ENCODE measurements at regions not wholly inside any gene's neighbourhood (a gene's known extent, or its start where the extent isn't known, plus 50 kb on each side); places are given as distances from the start of the nearest gene placed in this dataset.

GRCh38 chr5:28729067-28729466 is 1690.7 kb upstream of the CDH9 start:
- H2AFZ ChIP-seq (ENCODE audit: low read depth), result no peak overlapping the region
- no peaks in the 10 kb centered on the region for H3K4me1 ChIP-seq (ENCODE audit: low read depth, poor library complexity, severe bottlenecking)
- no peaks in the 10 kb centered on the region for H3K27me3 ChIP-seq (ENCODE audit: insufficient read depth, low read depth)
- H3K79me2 ChIP-seq (ENCODE audit: insufficient read depth, low read depth), result no peaks in the 10 kb centered on the region
- TF ChIP-seq, protein P1, sequence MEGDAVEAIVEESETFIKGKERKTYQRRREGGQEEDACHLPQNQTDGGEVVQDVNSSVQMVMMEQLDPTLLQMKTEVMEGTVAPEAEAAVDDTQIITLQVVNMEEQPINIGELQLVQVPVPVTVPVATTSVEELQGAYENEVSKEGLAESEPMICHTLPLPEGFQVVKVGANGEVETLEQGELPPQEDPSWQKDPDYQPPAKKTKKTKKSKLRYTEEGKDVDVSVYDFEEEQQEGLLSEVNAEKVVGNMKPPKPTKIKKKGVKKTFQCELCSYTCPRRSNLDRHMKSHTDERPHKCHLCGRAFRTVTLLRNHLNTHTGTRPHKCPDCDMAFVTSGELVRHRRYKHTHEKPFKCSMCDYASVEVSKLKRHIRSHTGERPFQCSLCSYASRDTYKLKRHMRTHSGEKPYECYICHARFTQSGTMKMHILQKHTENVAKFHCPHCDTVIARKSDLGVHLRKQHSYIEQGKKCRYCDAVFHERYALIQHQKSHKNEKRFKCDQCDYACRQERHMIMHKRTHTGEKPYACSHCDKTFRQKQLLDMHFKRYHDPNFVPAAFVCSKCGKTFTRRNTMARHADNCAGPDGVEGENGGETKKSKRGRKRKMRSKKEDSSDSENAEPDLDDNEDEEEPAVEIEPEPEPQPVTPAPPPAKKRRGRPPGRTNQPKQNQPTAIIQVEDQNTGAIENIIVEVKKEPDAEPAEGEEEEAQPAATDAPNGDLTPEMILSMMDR (conservative IDR thresholded peaks at IDR 0.05; ENCODE audit: low read depth, low read length), result no peak
- H3K27ac ChIP-seq, result no peak overlapping the region
- no peaks in the 10 kb centered on the region for H4K20me1 ChIP-seq (ENCODE audit: insufficient read depth)
- H3K9ac ChIP-seq, result no peak overlapping the region
- H3K4me2 ChIP-seq, result no peak overlapping the region
- H3K4me3 ChIP-seq (IDR thresholded peaks at IDR 0.05; ENCODE audit: insufficient read depth, low read depth, low read length), result no peak overlapping the region
- no peaks in the 10 kb centered on the region for H3K36me3 ChIP-seq (ENCODE audit: insufficient read depth)

DNA sequence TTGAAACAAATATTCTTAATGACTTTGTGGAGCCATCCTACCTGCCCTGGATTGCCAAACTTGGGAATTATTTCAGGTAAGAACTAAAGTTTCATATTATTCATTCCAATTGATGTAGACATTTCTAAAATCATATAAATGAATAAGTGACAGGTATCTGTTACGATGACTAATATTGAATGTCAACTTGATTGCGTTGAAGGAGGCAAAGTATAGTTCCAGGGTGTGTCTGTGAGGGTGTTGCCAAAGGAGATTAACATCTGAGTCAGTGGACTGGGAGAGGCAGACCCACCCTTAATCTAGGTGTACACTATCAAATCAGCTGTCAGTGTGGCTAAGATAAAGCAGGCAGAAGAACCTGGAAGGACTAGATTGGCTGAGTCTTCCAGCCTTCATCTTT is 1688.4 kb upstream of the CDH9 start:
- Histone ChIP-seq H3K4me3 (IDR thresholded peaks at IDR 0.05; ENCODE audit: insufficient read depth, low read depth, low read length) (no peak overlapping the region), H4K20me1 (ENCODE audit: insufficient read depth) (no peaks in the 10 kb centered on the region), H3K27ac (no peak overlapping the region), H3K4me2 (no peak overlapping the region), H3K27me3 (ENCODE audit: insufficient read depth, low read depth) (no peaks in the 10 kb centered on the region), H3K4me1 (ENCODE audit: low read depth, poor library complexity, severe bottlenecking) (no peaks in the 10 kb centered on the region), H3K9ac (no peak overlapping the region), H2AFZ (ENCODE audit: low read depth) (no peak overlapping the region), H3K79me2 (ENCODE audit: insufficient read depth, low read depth) (no peaks in the 10 kb centered on the region), H3K36me3 (ENCODE audit: insufficient read depth) (no peaks in the 10 kb centered on the region)
- TF ChIP-seq, protein P1 (conservative IDR thresholded peaks at IDR 0.05; ENCODE audit: low read depth, low read length), result no peak

GRCh38 chr5:28725001-28725400 is 1686.6 kb upstream of the CDH9 start:
- Histone ChIP-seq H4K20me1 (ENCODE audit: insufficient read depth) (no peaks in the 10 kb centered on the region), H3K27ac (no peak overlapping the region), H3K4me1 (ENCODE audit: low read depth, poor library complexity, severe bottlenecking) (no peaks in the 10 kb centered on the region), H3K79me2 (ENCODE audit: insufficient read depth, low read depth) (no peaks in the 10 kb centered on the region), H2AFZ (ENCODE audit: low read depth) (no peak overlapping the region), H3K4me2 (no peak overlapping the region), H3K27me3 (ENCODE audit: insufficient read depth, low read depth) (no peaks in the 10 kb centered on the region), H3K9ac (no peak overlapping the region), H3K4me3 (IDR thresholded peaks at IDR 0.05; ENCODE audit: insufficient read depth, low read depth, low read length) (no peak overlapping the region), H3K36me3 (ENCODE audit: insufficient read depth) (no peaks in the 10 kb centered on the region)
- TF ChIP-seq, protein P1 (conservative IDR thresholded peaks at IDR 0.05; ENCODE audit: low read depth, low read length), result no peak

GRCh38 chr5:28714907-28715698 is 1676.7 kb upstream of the CDH9 start:
- Histone ChIP-seq H3K36me3 (ENCODE audit: insufficient read depth) (no peaks in the 10 kb centered on the region), H3K4me3 (IDR thresholded peaks at IDR 0.05; ENCODE audit: insufficient read depth, low read depth, low read length) (no peak overlapping the region), H3K9ac (no peak overlapping the region), H3K27ac (no peak overlapping the region), H3K27me3 (ENCODE audit: insufficient read depth, low read depth) (no peaks in the 10 kb centered on the region), H3K79me2 (ENCODE audit: insufficient read depth, low read depth) (no peaks in the 10 kb centered on the region), H2AFZ (ENCODE audit: low read depth) (no peak overlapping the region), H3K4me2 (no peak overlapping the region), H3K4me1 (ENCODE audit: low read depth, poor library complexity, severe bottlenecking) (no peaks in the 10 kb centered on the region), H4K20me1 (ENCODE audit: insufficient read depth) (no peaks in the 10 kb centered on the region)
- TF ChIP-seq, protein P1 (conservative IDR thresholded peaks at IDR 0.05; ENCODE audit: low read depth, low read length), result no peak
